Nephron (organoid): ENCODE measurements at regions not wholly inside any gene's neighbourhood (a gene's known extent, or its start where the extent isn't known, plus 50 kb on each side); places are given as distances from the start of the nearest gene placed in this dataset.
A peak's percentile ranks its signal among the peaks of the same experiment; 100 is the strongest.

ENCODE experiments used
- H3K27ac Mint-ChIP-seq, 3 experiments: 2 replicates each; pipeline ENCODE4 v1.8.0; 2020; ENCODE audit warnings: mixed read lengths in 3 of 3, mild to moderate bottlenecking in 2 of 3, moderate library complexity in 1 of 3
- H3K27me3 Mint-ChIP-seq: 2 replicates; pipeline ENCODE4 v1.8.0; 2021; ENCODE audit warnings: low read depth, mild to moderate bottlenecking, moderate library complexity, mixed read lengths
- H3K36me3 Mint-ChIP-seq: 2 replicates; pipeline ENCODE4 v1.8.0; 2020; ENCODE audit warnings: low read depth, mixed read lengths
- H3K4me1 Mint-ChIP-seq: 2 replicates; pipeline ENCODE4 v1.8.0; 2020; ENCODE audit warnings: mixed read lengths
- H3K4me3 Mint-ChIP-seq, 3 experiments: 2 replicates each; pipeline ENCODE4 v1.8.0; 2020; ENCODE audit warnings: mild to moderate bottlenecking in 3 of 3, mixed read lengths in 3 of 3, moderate library complexity in 2 of 3
- H3K9me3 Mint-ChIP-seq: 2 replicates; pipeline ENCODE4 v1.8.0; 2020; ENCODE audit warnings: mixed read lengths
- CTCF ChIP-seq, 3 experiments: fragments of 200-600 bp; sonication (generic); IDR thresholded peaks; one replicate each; pipeline ENCODE4 v1.5.0; 2021; ENCODE audit warnings: antibody characterized with exemption in 3 of 3; ENCODE audit not compliant: unreplicated experiment in 3 of 3

DNA sequence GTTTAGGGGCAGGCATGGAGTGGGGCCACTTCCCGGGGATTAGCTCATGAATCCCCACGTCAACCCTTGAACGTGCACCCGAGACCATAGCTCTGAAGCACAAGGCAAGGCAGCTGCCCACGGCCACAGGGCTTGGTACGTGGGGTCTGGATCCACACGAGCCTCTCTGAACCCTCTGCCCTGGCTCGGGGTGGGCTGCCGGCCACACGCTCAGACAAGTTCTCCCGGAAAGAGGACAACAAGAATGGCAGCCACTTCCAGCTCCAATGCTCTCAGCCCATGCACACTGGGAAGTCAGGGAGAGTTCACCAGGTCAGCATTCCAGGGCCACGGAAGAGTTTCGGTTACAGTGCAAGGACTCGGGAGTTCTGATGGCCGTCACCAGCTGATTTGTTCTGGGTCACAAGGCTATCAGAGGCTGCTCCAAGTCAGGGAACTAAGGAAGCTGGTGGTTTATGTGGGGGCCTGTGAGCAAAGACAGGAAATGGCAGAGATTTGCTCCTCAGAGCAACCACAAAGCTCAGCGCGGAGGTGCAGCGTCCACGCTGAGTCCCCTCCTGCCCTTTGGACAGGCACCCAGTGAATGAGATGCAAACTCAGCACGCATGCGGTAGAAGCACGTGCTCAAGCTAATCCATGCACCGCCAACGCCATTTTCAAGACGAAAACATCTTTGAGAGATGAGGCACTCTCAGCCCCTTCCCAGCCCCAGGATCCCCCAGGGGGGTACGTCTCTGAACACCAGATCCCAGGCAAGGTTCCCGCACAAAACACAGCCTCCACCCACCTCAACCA, 356.4 kb downstream of the FOXL1 start:
- TF ChIP-seq CTCF (IDR thresholded peaks at IDR 0.05; ENCODE audit: unreplicated experiment in 3 of 3), result no peak
- Mint-ChIP-seq H3K27ac (peak overlapping the region in 2 of 3 experiments; percentile 39 to 53), H3K9me3 (peaks cover 20% of the 10 kb centered on the region), H3K4me3 (no peak overlapping the region), H3K4me1 (peaks cover 24% of the 10 kb centered on the region), H3K36me3 (peaks cover 7% of the 10 kb centered on the region), H3K27me3 (peaks cover 24% of the 10 kb centered on the region)

DNA sequence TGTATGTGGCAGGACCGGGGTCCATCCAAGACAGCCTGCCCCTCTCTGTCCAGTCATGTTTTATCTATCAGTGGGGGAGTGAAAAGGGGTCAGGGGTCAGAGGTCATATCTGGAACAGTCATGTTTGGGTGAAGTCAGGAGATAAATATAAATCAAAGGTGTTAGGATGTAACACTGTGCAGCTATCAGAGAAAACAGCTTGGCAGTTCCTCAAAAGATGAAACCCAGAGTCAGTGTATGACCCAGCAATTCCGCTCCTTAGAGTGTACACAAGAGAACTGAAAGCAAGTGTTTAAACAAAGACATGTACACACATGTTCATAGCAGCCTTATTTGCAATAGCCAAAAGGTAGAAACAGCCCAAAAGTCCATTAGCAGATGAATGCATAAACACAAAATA, 361.3 kb downstream of the FOXL1 start:
- H3K27me3 Mint-ChIP-seq, result peaks cover 31% of the 10 kb centered on the region
- TF ChIP-seq CTCF (IDR thresholded peaks at IDR 0.05; ENCODE audit: unreplicated experiment in 3 of 3), result no peak
- no peak overlapping the region for H3K4me3 Mint-ChIP-seq
- H3K27ac Mint-ChIP-seq, result no peak overlapping the region
- peaks cover 29% of the 10 kb centered on the region for H3K9me3 Mint-ChIP-seq
- H3K4me1 Mint-ChIP-seq, result peaks cover 18% of the 10 kb centered on the region
- H3K36me3 Mint-ChIP-seq, result peaks cover 16% of the 10 kb centered on the region

DNA sequence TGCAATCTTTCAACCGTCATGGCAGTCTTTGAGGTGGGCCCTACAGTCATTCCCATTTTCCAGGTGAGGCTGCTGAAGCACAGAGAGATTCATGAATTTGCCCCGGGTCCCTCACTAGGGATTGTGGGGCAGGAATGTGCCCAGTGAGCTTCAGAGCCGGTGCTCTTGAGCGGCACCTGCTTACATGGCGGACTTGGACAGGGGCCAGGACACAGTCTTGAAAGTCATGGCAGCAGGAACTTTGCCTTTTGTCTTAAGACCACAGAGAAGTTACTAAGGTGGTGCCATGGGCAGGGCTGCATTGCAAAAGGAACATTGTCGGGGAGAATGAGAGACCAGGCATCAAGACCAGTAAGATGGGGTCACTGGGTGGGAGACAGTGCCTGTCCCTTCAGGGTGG, 363.4 kb downstream of the FOXL1 start:
- H3K27me3 Mint-ChIP-seq, result peaks cover 20% of the 10 kb centered on the region
- peaks cover 17% of the 10 kb centered on the region for H3K4me1 Mint-ChIP-seq
- H3K4me3 Mint-ChIP-seq, result no peak overlapping the region
- no peak for TF ChIP-seq CTCF (IDR thresholded peaks at IDR 0.05; ENCODE audit: unreplicated experiment in 3 of 3)
- no peak overlapping the region for H3K27ac Mint-ChIP-seq
- peaks cover 26% of the 10 kb centered on the region for H3K9me3 Mint-ChIP-seq
- peaks cover 16% of the 10 kb centered on the region for H3K36me3 Mint-ChIP-seq

DNA sequence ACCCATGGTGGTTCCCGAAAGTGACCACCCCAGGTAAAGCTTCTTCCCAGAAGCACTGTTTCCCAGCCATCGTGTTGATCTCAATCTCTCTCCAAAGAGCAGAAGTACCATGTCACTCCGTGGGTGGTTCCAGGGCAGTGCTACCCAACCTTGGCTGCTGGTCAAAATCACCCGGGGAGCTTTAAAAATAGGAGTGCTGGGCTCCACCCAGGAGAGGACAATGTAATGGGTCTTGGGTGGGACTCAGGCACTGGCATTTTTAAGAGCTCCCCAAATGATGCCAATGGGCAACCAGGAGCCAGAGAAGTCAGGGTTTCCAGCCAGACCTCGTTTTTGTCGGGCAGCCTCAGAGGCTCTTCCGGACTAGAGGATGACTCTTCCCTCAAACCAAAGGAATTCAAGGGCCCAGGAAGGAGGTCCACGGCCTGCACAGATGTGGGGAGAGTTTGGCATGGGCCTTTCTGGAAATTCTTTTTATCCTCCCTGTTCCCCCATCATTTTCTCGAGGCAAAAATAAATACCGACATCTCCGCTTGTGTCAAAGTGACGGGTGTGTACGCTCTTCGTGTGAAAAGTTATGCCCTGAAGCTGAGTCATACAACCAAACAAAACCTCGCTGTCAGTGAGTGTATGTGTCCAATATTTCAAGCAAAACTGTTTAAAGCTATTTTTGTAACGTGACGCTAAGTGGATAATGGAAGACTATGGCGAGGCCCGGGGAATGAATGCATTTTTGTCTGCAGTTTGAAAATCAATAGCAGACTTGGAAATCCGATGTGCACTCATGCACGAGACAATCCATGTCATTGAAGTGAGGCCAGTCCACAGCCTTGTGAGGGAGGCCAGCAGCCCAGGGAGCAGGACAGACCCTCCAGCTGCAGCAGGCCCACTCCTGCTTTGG, 364.1 kb downstream of the FOXL1 start:
- Mint-ChIP-seq H3K27ac (no peak overlapping the region), H3K9me3 (peaks cover 23% of the 10 kb centered on the region), H3K36me3 (peaks cover 16% of the 10 kb centered on the region), H3K27me3 (peaks cover 24% of the 10 kb centered on the region), H3K4me3 (no peak overlapping the region), H3K4me1 (peaks cover 17% of the 10 kb centered on the region)
- TF ChIP-seq CTCF (IDR thresholded peaks at IDR 0.05; ENCODE audit: unreplicated experiment in 3 of 3), result no peak

DNA sequence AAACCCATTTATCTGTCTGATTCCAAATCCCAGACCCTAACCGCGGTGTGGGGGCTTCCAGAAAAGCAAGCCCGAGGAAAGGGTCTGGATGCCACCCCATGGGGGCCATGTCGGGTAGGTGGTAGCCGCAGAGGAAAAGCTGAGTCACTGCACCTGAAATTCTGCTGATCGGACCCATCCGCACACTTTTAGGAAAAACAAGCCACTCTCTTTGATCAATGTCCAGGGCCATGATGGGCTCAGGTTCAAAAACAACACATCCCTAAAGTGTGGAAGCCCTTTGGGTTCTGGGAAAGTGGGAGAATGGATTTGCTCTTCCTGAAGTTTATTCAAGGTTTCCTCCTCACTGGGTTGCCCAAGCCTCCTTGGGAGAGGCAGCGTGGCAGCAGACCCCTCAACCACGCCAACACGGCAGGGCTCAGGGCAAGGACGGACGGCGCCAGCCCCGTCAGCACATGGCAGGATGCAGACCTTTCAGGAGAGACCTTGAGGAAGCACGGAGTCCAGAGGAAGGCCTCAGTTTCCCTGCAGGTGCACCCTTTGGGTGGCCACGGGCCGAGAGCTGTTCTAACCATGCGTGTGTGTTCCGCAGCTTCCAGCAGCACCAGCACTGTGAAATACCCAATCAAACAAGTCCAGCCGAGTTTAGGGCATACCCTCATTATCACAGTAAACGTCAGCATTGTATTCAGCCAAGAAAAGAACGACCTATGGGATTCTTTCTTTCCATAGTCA, 367.0 kb downstream of the FOXL1 start:
- TF ChIP-seq CTCF (IDR thresholded peaks at IDR 0.05; ENCODE audit: unreplicated experiment in 3 of 3), result no peak
- H3K4me3 Mint-ChIP-seq, result no peak overlapping the region
- H3K27me3 Mint-ChIP-seq, result peaks cover 21% of the 10 kb centered on the region
- peaks cover 3% of the 10 kb centered on the region for H3K9me3 Mint-ChIP-seq
- H3K4me1 Mint-ChIP-seq, result peaks cover 33% of the 10 kb centered on the region
- H3K27ac Mint-ChIP-seq, result no peak overlapping the region
- peaks cover 4% of the 10 kb centered on the region for H3K36me3 Mint-ChIP-seq
